ENCODE measurements at regions not wholly inside any gene's neighbourhood (a gene's known extent, or its start where the extent isn't known, plus 50 kb on each side); places are given as distances from the start of the nearest gene placed in this dataset. TPM values are rescaled to one million over a fixed set of nuclear protein-coding genes. Genes with fewer than 3 reads are reported as not detected.

GRCh38 chrX:15906041-15906943, 51.7 kb upstream of the AP1S2 start:
- Histone ChIP-seq H3K4ac (ENCODE audit: low read depth, low read length) (no peak overlapping the region), H4K91ac (ENCODE audit: insufficient read depth, low read depth, low read length) (no peak overlapping the region), H2BK120ac (ENCODE audit: low read depth, low read length) (no peak overlapping the region), H3K18ac (ENCODE audit: low read depth, low read length) (no peak overlapping the region), H2BK5ac (ENCODE audit: low read depth, low read length, poor library complexity, severe bottlenecking) (no peak overlapping the region), H2AK9ac (replicated peaks; ENCODE audit: low read depth, low read length, poor library complexity) (no peak overlapping the region), H2BK20ac (ENCODE audit: low read depth, low read length) (no peak overlapping the region), H2AFZ (replicated peaks; ENCODE audit: low read length, poor library complexity) (no peak overlapping the region), H3K56ac (ENCODE audit: extremely low read depth, insufficient read depth, low read length) (no peak overlapping the region), H3K9me1 (ENCODE audit: insufficient read depth, low read length) (no peaks in the 10 kb centered on the region), H3K4me1 (ENCODE audit: control insufficient read depth, insufficient read depth, low read length) (no peaks in the 10 kb centered on the region; the same call in 1 of the 2 replicates), H3K36me3 (ENCODE audit: control insufficient read depth, insufficient read depth, low read length) (no peaks in the 10 kb centered on the region), H2AK5ac (ENCODE audit: low read depth, low read length) (no peak overlapping the region), H4K5ac (ENCODE audit: low read depth, low read length) (no peak overlapping the region), H3K27me3 (ENCODE audit: control insufficient read depth, insufficient read depth, low read length) (peaks cover 6% of the 10 kb centered on the region), H3K23ac (ENCODE audit: low read depth, low read length) (no peak overlapping the region), H3K9ac (ENCODE audit: low read depth, low read length) (no peak overlapping the region), H3K4me2 (ENCODE audit: low read depth, low read length) (peak overlapping the region; percentile 10; the same call in 1 of the 2 replicates), H4K20me1 (ENCODE audit: insufficient read depth, low read length) (no peaks in the 10 kb centered on the region), H2BK15ac (ENCODE audit: low read depth, low read length) (no peak overlapping the region), H3K4me3 (ENCODE audit: insufficient read depth, low read depth, low read length) (no peak overlapping the region), H4K8ac (ENCODE audit: low read depth in 2 of 2, low read length in 2 of 2) (no peak overlapping the region), H3K9me3 (ENCODE audit: control insufficient read depth, insufficient read depth, low read length) (no peaks in the 10 kb centered on the region), H3K14ac (replicated peaks; ENCODE audit: low read depth, low read length) (no peak overlapping the region), H3K27ac (ENCODE audit: insufficient read depth, low read length) (no peak overlapping the region), H3K79me1 (ENCODE audit: low read depth in 1 of 2, low read length in 2 of 2) (no peaks in the 10 kb centered on the region)
- BruUV-seq (replicated peaks): no TSS peak
- TF ChIP-seq CHD1 (IDR thresholded peaks at IDR 0.05; ENCODE audit: low read depth, low read length) (no peak), RCOR1 (IDR thresholded peaks at IDR 0.05; ENCODE audit: insufficient replicate concordance, low read length) (no peak)
- no CpG with 5 or more reads among the region's 5 CpGs for WGBS, 2 experiments (ENCODE audit: extremely low coverage in 2 of 2, insufficient read length in 1 of 2)
- POLR2A ChIA-PET (ENCODE audit: unreplicated experiment): no interaction called here
- intact Hi-C loops (cut with micrococcal nuclease) (no loop called here), in situ Hi-C loops (cut with MboI; ENCODE audit: low sequenced_read_pairs) (no loop called here), dilution Hi-C loops (cut with HindIII; ENCODE audit: low sequenced_read_pairs, unreplicated experiment) (no loop called here)
- ATAC-seq (ENCODE audit: low read depth) (0 out of 2 replicates have a peak, but pooled peaks have one; percentile 29), DNase-seq (peak; percentile 5)
- CTCF ChIA-PET: interaction anchor here (1.1 kb wide), 1 partner anchor 12 kb away, joined by 3 read pairs; no protein-coding TSS in a partner anchor

Small RNAs in the stretch of these regions (microRNA-seq; reads per million reads assigned to microRNA genes)
- gene RNU5F-7P (ENCODE audit: insufficient read depth, insufficient read length): not detected

Small RNAs in the stretch of these regions (small RNA-seq; reads per million reads assigned to genes)
- gene RNU5F-7P: 0 to 2.4 (median 0) reads per million in 5 experiments
